ENCODE measurements at regions not wholly inside any gene's neighbourhood (a gene's known extent, or its start where the extent isn't known, plus 50 kb on each side); places are given as distances from the start of the nearest gene placed in this dataset.

- Mint-ChIP-seq H3K4me3 (ENCODE audit: unreplicated experiment) (no peak overlapping the region), H3K9me3 (ENCODE audit: unreplicated experiment) (no peaks in the 10 kb centered on the region), H3K4me1 (ENCODE audit: unreplicated experiment) (peaks cover 6% of the 10 kb centered on the region), H3K27me3 (ENCODE audit: unreplicated experiment) (peaks cover 24% of the 10 kb centered on the region), H3K27ac (ENCODE audit: unreplicated experiment) (no peak overlapping the region), H3K36me3 (ENCODE audit: unreplicated experiment) (no peaks in the 10 kb centered on the region)
- no peak for TF ChIP-seq CTCF (IDR thresholded peaks at IDR 0.05)
- DNase-seq (ENCODE audit: extremely low spot score, unreplicated experiment) = no peak
These were observed 180.6 kb upstream of the PALMD start for GRCh38 chr1:99465176-99465900.

GRCh38 chr1:99467645-99468044 lies 178.3 kb upstream of the PALMD start:
- H3K36me3 Mint-ChIP-seq (ENCODE audit: unreplicated experiment) = no peaks in the 10 kb centered on the region
- H3K27ac Mint-ChIP-seq (ENCODE audit: unreplicated experiment) = no peak overlapping the region
- no peak overlapping the region for H3K4me3 Mint-ChIP-seq (ENCODE audit: unreplicated experiment)
- peaks cover 6% of the 10 kb centered on the region for H3K4me1 Mint-ChIP-seq (ENCODE audit: unreplicated experiment)
- TF ChIP-seq CTCF (IDR thresholded peaks at IDR 0.05) = no peak
- H3K27me3 Mint-ChIP-seq (ENCODE audit: unreplicated experiment) = peaks cover 21% of the 10 kb centered on the region
- no peaks in the 10 kb centered on the region for H3K9me3 Mint-ChIP-seq (ENCODE audit: unreplicated experiment)
- DNase-seq (ENCODE audit: extremely low spot score, unreplicated experiment) = no peak

- no peak overlapping the region for H3K27ac Mint-ChIP-seq (ENCODE audit: unreplicated experiment)
- DNase-seq (ENCODE audit: extremely low spot score, unreplicated experiment) = no peak
- no peak for TF ChIP-seq CTCF (IDR thresholded peaks at IDR 0.05)
- H3K36me3 Mint-ChIP-seq (ENCODE audit: unreplicated experiment) = no peaks in the 10 kb centered on the region
- H3K9me3 Mint-ChIP-seq (ENCODE audit: unreplicated experiment) = no peaks in the 10 kb centered on the region
- peaks cover 25% of the 10 kb centered on the region for H3K27me3 Mint-ChIP-seq (ENCODE audit: unreplicated experiment)
- peaks cover 6% of the 10 kb centered on the region for H3K4me1 Mint-ChIP-seq (ENCODE audit: unreplicated experiment)
- no peak overlapping the region for H3K4me3 Mint-ChIP-seq (ENCODE audit: unreplicated experiment)
These were observed 176.4 kb upstream of the PALMD start for GRCh38 chr1:99469550-99469971.

GRCh38 chr1:99472893-99473292 lies 173.0 kb upstream of the PALMD start:
- no peak overlapping the region for H3K27ac Mint-ChIP-seq (ENCODE audit: unreplicated experiment)
- peaks cover 36% of the 10 kb centered on the region for H3K27me3 Mint-ChIP-seq (ENCODE audit: unreplicated experiment)
- no peaks in the 10 kb centered on the region for H3K9me3 Mint-ChIP-seq (ENCODE audit: unreplicated experiment)
- TF ChIP-seq CTCF (IDR thresholded peaks at IDR 0.05) = no peak
- H3K36me3 Mint-ChIP-seq (ENCODE audit: unreplicated experiment) = no peaks in the 10 kb centered on the region
- no peak for DNase-seq (ENCODE audit: extremely low spot score, unreplicated experiment)
- no peak overlapping the region for H3K4me3 Mint-ChIP-seq (ENCODE audit: unreplicated experiment)
- peaks cover 6% of the 10 kb centered on the region for H3K4me1 Mint-ChIP-seq (ENCODE audit: unreplicated experiment)

GRCh38 chr1:99474350-99474893 lies 171.5 kb upstream of the PALMD start:
- H3K36me3 Mint-ChIP-seq (ENCODE audit: unreplicated experiment) = no peaks in the 10 kb centered on the region
- DNase-seq (ENCODE audit: extremely low spot score, unreplicated experiment) = no peak
- peaks cover 5% of the 10 kb centered on the region for H3K4me1 Mint-ChIP-seq (ENCODE audit: unreplicated experiment)
- no peak for TF ChIP-seq CTCF (IDR thresholded peaks at IDR 0.05)
- H3K4me3 Mint-ChIP-seq (ENCODE audit: unreplicated experiment) = no peak overlapping the region
- peaks cover 45% of the 10 kb centered on the region for H3K27me3 Mint-ChIP-seq (ENCODE audit: unreplicated experiment)
- H3K9me3 Mint-ChIP-seq (ENCODE audit: unreplicated experiment) = no peaks in the 10 kb centered on the region
- no peak overlapping the region for H3K27ac Mint-ChIP-seq (ENCODE audit: unreplicated experiment)

Data from osteocyte (in vitro differentiated cells).